Loucy (cell line): ENCODE measurements at regions not wholly inside any gene's neighbourhood (a gene's known extent, or its start where the extent isn't known, plus 50 kb on each side); places are given as distances from the start of the nearest gene placed in this dataset.

Experiments
- H2AFZ ChIP-seq: fragments of 200-600 bp; sonication (generic); 2 replicates; pipeline ENCODE4 v1.6.0; 2016; ENCODE audit warnings: antibody characterized with exemption, mild to moderate bottlenecking, low read length, moderate library complexity
- H3F3A ChIP-seq: fragments of 200-600 bp; 2 replicates; pipeline ENCODE4 v1.6.0; 2016; ENCODE audit warnings: antibody characterized with exemption, low read depth, mild to moderate bottlenecking
- H3K27me3 ChIP-seq: fragments of 200-600 bp; sonication (generic); 2 replicates; pipeline ENCODE4 v1.6.1; 2014; ENCODE audit warnings: low read length, mild to moderate bottlenecking; ENCODE audit not compliant: insufficient read depth, poor library complexity, severe bottlenecking
- H3K36me3 ChIP-seq: fragments of 200-600 bp; sonication (generic); 2 replicates; pipeline ENCODE4 v1.6.1; 2016; ENCODE audit warnings: low read length; ENCODE audit not compliant: insufficient read depth
- H3K4me1 ChIP-seq: fragments of 200-600 bp; sonication (generic); 2 replicates; pipeline ENCODE4 v1.5.1; 2014; ENCODE audit warnings: low read length, mild to moderate bottlenecking; ENCODE audit not compliant: insufficient read depth, poor library complexity, severe bottlenecking
- H3K4me2 ChIP-seq: fragments of 200-600 bp; sonication (generic); 2 replicates; pipeline ENCODE4 v1.6.0; 2014; ENCODE audit warnings: antibody characterized with exemption, low read length, low read depth, mild to moderate bottlenecking; ENCODE audit not compliant: poor library complexity, severe bottlenecking
- H3K4me3 ChIP-seq: fragments of 200-600 bp; sonication (generic); 2 replicates; pipeline ENCODE4 v1.5.1; 2014; ENCODE audit warnings: low read length, mild to moderate bottlenecking, mixed read lengths; ENCODE audit not compliant: poor library complexity, severe bottlenecking
- H3K79me2 ChIP-seq: fragments of 200-600 bp; sonication (generic); 2 replicates; pipeline ENCODE4 v1.6.1; 2014; ENCODE audit warnings: low read length; ENCODE audit not compliant: insufficient read depth
- H3K9ac ChIP-seq: fragments of 200-600 bp; sonication (generic); 2 replicates; pipeline ENCODE4 v1.6.0; 2014; ENCODE audit warnings: mild to moderate bottlenecking, low read depth, low read length, moderate library complexity; ENCODE audit not compliant: poor library complexity, severe bottlenecking
- H3K9me2 ChIP-seq: fragments of 200-600 bp; sonication (generic); replicated peaks from 2 replicates; pipeline ENCODE4 v1.6.1; 2016; ENCODE audit warnings: low read depth, low read length, mixed read lengths
- H3K9me3 ChIP-seq: fragments of 200-600 bp; sonication (generic); 2 replicates; pipeline ENCODE4 v1.6.1; 2014; ENCODE audit warnings: mild to moderate bottlenecking, antibody characterized with exemption, low read length, low read depth; ENCODE audit not compliant: insufficient read depth
- H4K20me1 ChIP-seq: fragments of 200-600 bp; sonication (generic); 2 replicates; pipeline ENCODE4 v1.6.0; 2014; ENCODE audit warnings: antibody characterized with exemption, low read length, mild to moderate bottlenecking; ENCODE audit not compliant: insufficient read depth, poor library complexity, severe bottlenecking
- CTCF ChIP-seq: fragments of 200-600 bp; sonication (generic); conservative IDR thresholded peaks from 2 replicates; pipeline ENCODE4 v1.5.1; 2014; ENCODE audit warnings: mild to moderate bottlenecking, antibody characterized with exemption, low read length
- EZH2phosphoT487 ChIP-seq: fragments of 200-600 bp; IDR thresholded peaks from 2 replicates; pipeline ENCODE4 v1.6.1; 2018; ENCODE audit warnings: antibody characterized with exemption, mild to moderate bottlenecking, moderate library complexity, borderline replicate concordance

GRCh38 chr7:117944886-117945285 is 71.6 kb upstream of the CTTNBP2 start:
- H3K36me3 ChIP-seq, result no peaks in the 10 kb centered on the region
- H3F3A ChIP-seq, result no peaks in the 10 kb centered on the region
- H2AFZ ChIP-seq, result no peak overlapping the region
- no peaks in the 10 kb centered on the region for H3K9me3 ChIP-seq
- no peaks in the 10 kb centered on the region for H3K79me2 ChIP-seq
- H3K4me2 ChIP-seq, result no peak overlapping the region
- H3K4me1 ChIP-seq, result peaks cover 14% of the 10 kb centered on the region
- H3K27me3 ChIP-seq, result no peaks in the 10 kb centered on the region
- H4K20me1 ChIP-seq, result no peaks in the 10 kb centered on the region
- no peak overlapping the region for H3K9ac ChIP-seq
- H3K9me2 ChIP-seq, result no peaks in the 10 kb centered on the region
- no peak for TF ChIP-seq EZH2phosphoT487
- TF ChIP-seq CTCF, result no peak
- H3K4me3 ChIP-seq, result no peak overlapping the region

GRCh38 chr7:117946151-117946633 is 73.0 kb upstream of the CTTNBP2 start:
- Histone ChIP-seq H3K36me3 (no peaks in the 10 kb centered on the region), H3K27me3 (no peaks in the 10 kb centered on the region), H3K79me2 (no peaks in the 10 kb centered on the region), H4K20me1 (no peaks in the 10 kb centered on the region), H3K4me3 (no peak overlapping the region), H3K9me2 (no peaks in the 10 kb centered on the region), H3K4me1 (peaks cover 25% of the 10 kb centered on the region), H3K9ac (no peak overlapping the region), H3F3A (no peaks in the 10 kb centered on the region), H3K4me2 (no peak overlapping the region), H2AFZ (no peak overlapping the region), H3K9me3 (no peaks in the 10 kb centered on the region)
- TF ChIP-seq CTCF (no peak), EZH2phosphoT487 (no peak)

- peaks cover 38% of the 10 kb centered on the region for H3K4me1 ChIP-seq
- no peak overlapping the region for H3K9ac ChIP-seq
- no peak for TF ChIP-seq EZH2phosphoT487
- peak; percentile 58 for TF ChIP-seq CTCF
- no peaks in the 10 kb centered on the region for H4K20me1 ChIP-seq
- H3K4me2 ChIP-seq, result no peak overlapping the region
- no peaks in the 10 kb centered on the region for H3K27me3 ChIP-seq
- H2AFZ ChIP-seq, result no peak overlapping the region
- no peak overlapping the region for H3K4me3 ChIP-seq
- no peaks in the 10 kb centered on the region for H3F3A ChIP-seq
- no peaks in the 10 kb centered on the region for H3K36me3 ChIP-seq
- H3K79me2 ChIP-seq, result no peaks in the 10 kb centered on the region
- no peaks in the 10 kb centered on the region for H3K9me3 ChIP-seq
- H3K9me2 ChIP-seq, result no peaks in the 10 kb centered on the region
Observed at GRCh38 chr7:117949232-117949631, 76.0 kb upstream of the CTTNBP2 start.
